NOMO-1 (cell line): ENCODE measurements at regions not wholly inside any gene's neighbourhood (a gene's known extent, or its start where the extent isn't known, plus 50 kb on each side); places are given as distances from the start of the nearest gene placed in this dataset.

Experiments
- DNase-seq, 2 experiments: peaks; one replicate each; lab custom pipeline; 2025; ENCODE audit not compliant: unreplicated experiment in 2 of 2; lab: John Stamatoyannopoulos, UW

DNA sequence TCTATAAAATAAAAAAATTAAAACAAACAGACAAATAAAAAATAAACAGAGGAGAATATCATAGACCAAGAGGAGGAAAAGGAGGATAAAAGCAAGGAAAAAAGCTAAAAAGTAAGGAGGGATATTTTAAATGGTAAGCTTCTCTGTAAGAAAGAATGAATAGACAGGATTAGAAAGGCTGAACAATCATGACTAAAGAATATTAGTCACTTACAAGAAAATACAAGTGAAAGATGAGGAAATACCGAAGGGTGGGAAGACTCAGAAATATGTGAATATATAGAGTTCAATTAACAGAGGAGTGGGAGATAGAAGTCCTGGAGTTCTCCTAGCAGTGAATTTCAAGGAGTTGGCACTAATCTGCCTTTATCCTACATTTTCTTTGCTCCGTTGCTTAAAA is 162.6 kb downstream of the RTL3 start:
- DNase-seq, result no peak

DNA sequence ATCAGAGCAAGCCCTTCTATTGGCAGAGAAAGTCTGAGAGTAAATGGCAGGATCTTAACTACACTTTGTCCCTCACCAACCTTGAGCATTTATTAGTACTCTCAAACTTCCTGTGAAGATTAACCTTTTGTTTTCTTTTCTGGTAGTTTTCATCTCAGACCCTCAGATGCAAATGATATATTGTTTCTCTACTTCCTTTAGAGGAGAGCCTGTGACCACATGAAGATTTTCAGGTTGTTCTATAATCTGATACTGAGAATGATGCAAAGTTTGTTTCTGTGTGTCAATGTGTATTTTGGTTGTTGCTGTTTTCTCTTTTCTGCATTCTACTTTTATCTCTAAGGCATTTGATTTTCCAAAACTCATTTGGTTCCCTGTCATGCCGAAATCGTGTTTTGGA is 165.8 kb upstream of the CYSLTR1 start:
- DNase-seq, result no peak

- DNase-seq, result no peak
These were observed 149.3 kb upstream of the CYSLTR1 start for GRCh38 chrX:78476701-78477100.

DNA sequence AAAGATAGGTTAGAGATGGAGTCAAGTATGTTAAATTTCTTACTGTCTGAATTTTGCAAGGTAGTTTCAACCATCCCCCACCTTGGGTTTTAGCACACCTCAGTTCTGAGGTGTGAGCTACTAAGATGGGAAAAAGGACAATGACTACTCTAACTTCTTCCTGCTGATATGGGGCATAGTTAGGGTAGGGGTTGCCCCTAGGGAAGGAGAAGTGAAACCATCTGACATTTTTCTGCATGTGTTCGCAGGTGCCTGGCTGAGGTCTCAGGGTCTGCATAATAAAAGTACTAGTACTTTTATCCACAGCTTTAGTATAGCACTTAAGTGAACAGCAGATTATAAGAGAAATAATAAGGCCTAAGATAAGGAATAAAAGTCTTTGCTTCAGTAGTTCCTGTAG is 129.5 kb upstream of the CYSLTR1 start:
- no peak for DNase-seq

GRCh38 chrX:78455901-78456300 is 128.5 kb upstream of the CYSLTR1 start:
- DNase-seq, result no peak

GRCh38 chrX:78452356-78452755 is 124.9 kb upstream of the CYSLTR1 start:
- no peak for DNase-seq

- no peak for DNase-seq
These were observed 110.2 kb upstream of the CYSLTR1 start for GRCh38 chrX:78437621-78438020.

DNA sequence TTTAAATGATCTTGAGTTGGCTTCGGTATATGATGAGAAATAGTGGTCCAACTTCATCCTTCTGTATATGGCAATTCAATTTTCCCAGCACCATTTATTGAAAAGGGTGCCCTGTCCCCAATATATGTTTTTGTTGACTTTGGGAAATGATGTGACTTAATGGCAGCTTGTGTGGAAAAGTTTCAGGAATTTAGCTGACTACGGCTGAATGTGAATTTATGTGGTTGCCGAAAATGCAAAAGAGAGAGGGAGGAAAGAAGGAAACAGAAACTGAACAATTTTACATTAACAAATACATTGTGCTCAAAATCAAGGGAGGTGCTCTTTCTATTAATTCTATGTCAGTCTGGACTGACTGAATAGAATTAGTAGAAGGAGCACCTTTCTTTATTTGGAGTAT is 101.8 kb upstream of the CYSLTR1 start:
- DNase-seq, result no peak

DNA sequence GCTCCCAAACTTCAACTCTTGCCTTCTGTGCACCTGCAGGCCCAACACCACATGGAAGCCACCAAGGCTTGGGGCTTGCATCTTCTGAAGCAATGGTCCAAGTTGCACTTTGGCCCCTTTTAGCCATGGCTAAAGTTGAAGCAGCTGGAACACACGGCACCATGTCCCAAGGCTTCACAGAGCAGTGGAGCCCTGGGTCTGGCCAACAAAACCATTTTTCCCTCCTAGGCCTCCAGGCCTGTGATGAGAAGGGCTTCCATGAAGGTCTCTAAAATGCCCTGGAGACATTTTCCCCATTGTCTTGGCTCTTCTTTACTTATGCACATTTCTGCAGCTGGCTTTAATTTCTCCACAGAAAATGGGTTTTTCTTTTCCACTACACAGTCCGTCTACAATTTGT is 61.3 kb upstream of the CYSLTR1 start:
- no peak for DNase-seq

GRCh38 chrX:78387364-78387763 is 60.0 kb upstream of the CYSLTR1 start:
- DNase-seq, result no peak

DNA sequence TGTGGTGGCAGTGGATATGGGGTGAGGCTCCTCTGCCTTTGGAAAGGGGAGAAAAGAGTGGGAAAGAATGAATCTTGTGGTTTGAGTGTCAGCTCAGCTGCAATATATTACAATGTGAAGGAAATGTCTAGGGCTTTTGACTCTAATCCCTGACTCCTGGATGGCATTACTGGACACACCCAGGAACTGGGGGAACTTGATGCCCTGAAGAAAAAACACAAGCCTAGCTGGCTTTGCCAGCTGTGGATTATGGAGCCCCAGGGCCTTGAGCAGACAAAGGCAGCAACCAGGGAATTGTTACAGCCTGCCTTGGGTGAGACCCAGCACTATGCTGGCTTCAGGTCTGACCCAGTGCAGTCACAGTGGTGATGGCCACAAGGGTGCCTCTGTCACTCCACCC is 57.1 kb upstream of the CYSLTR1 start:
- no peak for DNase-seq

GRCh38 chrX:78383594-78383993 is 56.2 kb upstream of the CYSLTR1 start:
- DNase-seq, result no peak

GRCh38 chrX:78378476-78379115 is 51.2 kb upstream of the CYSLTR1 start:
- peak in 1 of 2 experiments; percentile 8 for DNase-seq
